Right hindlimb (tissue), 1 donor: ENCODE measurements at regions not wholly inside any gene's neighbourhood (a gene's known extent, or its start where the extent isn't known, plus 50 kb on each side); places are given as distances from the start of the nearest gene placed in this dataset.

Source experiments
- DNase-seq: peaks from one replicate; pipeline ENCODE4 v3.0.0-alpha.2; 2018

DNA sequence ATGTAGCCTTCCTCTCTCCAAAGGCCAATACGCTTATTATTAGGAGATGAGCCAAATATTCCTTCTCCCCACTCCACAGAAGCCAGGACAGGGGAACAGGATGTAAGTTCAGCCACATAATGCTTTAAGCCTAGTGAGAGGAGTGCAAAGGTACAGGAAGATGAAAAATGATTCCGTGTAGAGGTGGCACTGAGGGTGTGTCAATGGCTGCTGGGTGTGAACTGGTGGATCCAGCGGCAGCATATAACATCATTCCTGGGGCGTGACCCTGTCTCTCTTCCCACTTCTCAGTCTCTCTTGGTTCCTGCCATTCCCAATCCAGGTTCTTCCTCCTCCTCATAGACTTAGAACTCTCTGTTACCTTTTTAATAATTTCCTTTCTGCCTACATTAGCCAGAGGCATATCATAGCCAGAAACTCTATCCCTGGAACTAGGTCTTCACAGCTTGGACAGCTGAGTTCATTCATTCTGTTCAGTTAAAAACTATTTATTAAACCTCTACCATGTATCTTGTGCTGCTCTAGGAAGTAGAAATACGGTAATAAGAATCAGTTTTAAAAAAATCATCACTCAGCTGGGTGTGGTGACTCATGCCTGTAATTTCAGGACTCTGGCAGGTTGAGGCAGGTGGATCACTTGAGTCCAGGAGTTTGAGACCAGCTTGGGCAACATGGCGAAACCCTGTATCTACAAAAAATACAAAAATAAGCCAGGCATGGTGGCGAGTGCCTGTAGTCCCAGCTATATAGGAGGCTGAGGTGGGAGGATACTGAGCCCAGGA, 58.0 kb upstream of the FAM20A start:
- no peak for DNase-seq

DNA sequence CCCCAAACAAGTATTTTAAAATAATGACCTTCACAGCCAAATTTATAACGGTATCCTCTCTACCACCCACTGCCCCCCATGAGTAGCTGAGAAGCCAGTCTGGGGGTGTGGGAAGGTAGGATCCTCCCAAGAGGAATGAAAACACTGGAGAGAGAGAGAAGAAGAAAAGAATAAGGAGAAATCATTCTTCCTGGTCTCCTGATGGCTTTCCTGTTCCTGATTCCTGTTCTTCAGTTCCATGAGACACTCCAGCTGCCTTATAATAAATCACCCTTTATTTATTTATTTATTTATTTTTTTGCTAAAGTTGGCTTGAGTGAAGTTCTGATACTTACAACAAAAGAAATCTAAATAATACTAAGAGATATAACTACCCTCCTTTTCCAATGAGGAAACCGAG, 56.4 kb upstream of the FAM20A start:
- no peak for DNase-seq

DNA sequence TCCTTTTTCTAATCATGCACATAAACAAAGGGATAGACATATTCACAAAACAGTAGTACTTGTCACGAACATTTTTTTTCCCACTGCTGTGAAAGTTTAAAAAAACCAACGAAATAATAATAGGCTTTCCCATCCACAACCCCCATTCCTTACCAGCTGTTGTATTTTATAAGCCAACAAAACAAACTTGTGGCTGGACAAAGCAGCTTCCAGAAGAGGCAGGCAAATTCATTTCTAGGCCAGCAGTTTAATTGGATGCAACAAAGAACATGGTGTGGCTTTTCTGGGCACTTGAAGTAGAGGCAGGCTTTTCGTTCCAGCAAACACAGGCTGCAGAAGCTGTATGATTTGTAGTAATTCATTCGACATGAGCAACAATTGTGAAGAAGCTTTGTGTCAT, 56.0 kb upstream of the FAM20A start:
- no peak for DNase-seq

DNA sequence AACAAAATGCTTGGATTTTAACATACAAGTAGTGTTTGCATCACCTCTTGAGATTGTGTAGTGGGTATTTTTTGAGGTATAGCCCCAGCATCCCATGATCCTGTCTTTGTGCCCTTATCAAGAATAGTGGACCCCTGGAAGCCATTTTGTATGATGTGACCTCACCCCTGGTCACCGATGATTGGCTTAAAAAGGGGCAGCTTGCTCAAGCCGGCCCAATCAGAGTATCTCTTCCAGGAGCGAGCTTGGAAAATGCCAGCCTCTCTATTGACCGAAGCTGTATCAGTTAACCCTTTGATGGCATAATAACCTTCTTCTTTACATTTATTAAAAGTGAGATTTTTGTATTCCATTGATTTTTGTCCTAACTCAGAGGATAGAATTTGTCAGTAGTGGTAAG, 55.5 kb upstream of the FAM20A start:
- DNase-seq = no peak
